Hematopoietic multipotent progenitor cell treated with erythropoietin and hydrocortisone succinate and interleukin-3 and kit ligand, for 4 days (in vitro differentiated cells): ENCODE measurements at regions not wholly inside any gene's neighbourhood (a gene's known extent, or its start where the extent isn't known, plus 50 kb on each side); places are given as distances from the start of the nearest gene placed in this dataset.

ENCODE experiments used
- DNase-seq: peaks from one replicate; pipeline ENCODE4 v3.0.0-alpha.2; 2015

- no peak for DNase-seq
These were observed 52.2 kb downstream of the CCDC185 start for GRCh38 chr1:223445402-223445801.

- DNase-seq: no peak
These were observed 60.7 kb downstream of the CCDC185 start for GRCh38 chr1:223453902-223454301.

- no peak for DNase-seq
These were observed 61.7 kb downstream of the CCDC185 start for GRCh38 chr1:223454959-223455358.

GRCh38 chr1:223455470-223455869, 62.3 kb downstream of the CCDC185 start:
- DNase-seq: no peak

GRCh38 chr1:223456747-223457146, 63.5 kb downstream of the CCDC185 start:
- no peak for DNase-seq

- DNase-seq: no peak
These were observed 67.5 kb downstream of the CCDC185 start for GRCh38 chr1:223460566-223461189.

GRCh38 chr1:223462047-223462630, 68.9 kb downstream of the CCDC185 start:
- DNase-seq: no peak

GRCh38 chr1:223462866-223463404, 69.7 kb downstream of the CCDC185 start:
- DNase-seq: no peak

- DNase-seq: no peak
These were observed 72.9 kb downstream of the CCDC185 start for GRCh38 chr1:223466151-223466550.

- DNase-seq: no peak
These were observed 78.4 kb downstream of the CCDC185 start for GRCh38 chr1:223471566-223471965.

GRCh38 chr1:223472057-223472456, 78.8 kb downstream of the CCDC185 start:
- no peak for DNase-seq

GRCh38 chr1:223473601-223474344, 80.6 kb downstream of the CCDC185 start:
- DNase-seq: no peak

- DNase-seq: no peak
These were observed 81.6 kb downstream of the CCDC185 start for GRCh38 chr1:223474804-223475203.

- no peak for DNase-seq
These were observed 84.2 kb downstream of the CCDC185 start for GRCh38 chr1:223477456-223477855.

GRCh38 chr1:223478606-223479005, 85.4 kb downstream of the CCDC185 start:
- no peak for DNase-seq

GRCh38 chr1:223479261-223479660, 86.0 kb downstream of the CCDC185 start:
- peak; percentile 4 for DNase-seq

GRCh38 chr1:223479718-223480425, 86.7 kb downstream of the CCDC185 start:
- DNase-seq: no peak

GRCh38 chr1:223482132-223482531, 88.9 kb downstream of the CCDC185 start:
- DNase-seq: no peak

GRCh38 chr1:223482766-223483165, 89.6 kb downstream of the CCDC185 start:
- no peak for DNase-seq

GRCh38 chr1:223483511-223483910, 90.3 kb downstream of the CCDC185 start:
- DNase-seq: no peak

- no peak for DNase-seq
These were observed 93.2 kb downstream of the CCDC185 start for GRCh38 chr1:223486366-223486765.

GRCh38 chr1:223486932-223487886, 94.0 kb downstream of the CCDC185 start:
- no peak for DNase-seq
